Stimulated activated CD8-positive, alpha-beta memory T cell treated with anti-CD3 and anti-CD28 coated beads, Interleukin-7, amount 100 ng/mL, for 4 hours (primary cell): ENCODE measurements at regions not wholly inside any gene's neighbourhood (a gene's known extent, or its start where the extent isn't known, plus 50 kb on each side); places are given as distances from the start of the nearest gene placed in this dataset.
A peak's percentile ranks its signal among the peaks of the same experiment; 100 is the strongest.

Source experiments
- DNase-seq, 2 donors: peaks; one replicate each; pipeline ENCODE4 v3.0.0-alpha.2; 2020; ENCODE audit warnings: low read depth in 2 of 2

DNA sequence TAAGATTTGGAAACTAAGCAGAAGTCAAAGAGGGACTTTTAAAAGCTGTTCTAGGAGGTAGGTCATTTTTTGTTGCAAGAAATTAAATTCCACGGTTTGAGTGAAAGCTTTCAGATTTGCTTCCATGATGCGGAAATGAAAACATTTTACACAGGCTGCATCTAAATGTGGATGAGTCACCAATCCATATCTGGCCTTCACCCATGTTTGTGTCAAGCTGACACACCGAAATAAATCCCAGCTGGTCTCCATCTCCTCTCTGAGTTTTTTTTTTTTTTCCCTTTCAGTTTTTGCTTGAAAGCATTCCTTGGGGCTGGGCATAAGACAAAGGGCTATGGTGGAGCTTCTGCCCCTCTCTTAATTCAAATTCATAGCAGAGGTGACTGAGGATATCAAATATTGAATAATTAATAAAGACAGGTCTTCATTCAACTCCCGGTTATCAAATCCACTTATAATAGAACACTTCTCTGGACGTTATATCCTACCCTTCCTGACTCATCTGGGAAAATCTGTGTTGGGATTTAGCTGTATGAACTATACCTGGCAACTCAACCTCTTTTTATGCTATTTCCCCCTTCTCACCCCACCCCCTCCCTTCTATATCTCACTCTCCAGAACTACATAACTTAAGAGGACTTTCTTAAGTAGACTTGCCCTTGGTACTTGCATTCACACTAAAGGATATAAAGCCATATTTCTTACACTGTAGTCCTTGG lies 558.3 kb upstream of the GCFC2 start:
- no peak for DNase-seq

DNA sequence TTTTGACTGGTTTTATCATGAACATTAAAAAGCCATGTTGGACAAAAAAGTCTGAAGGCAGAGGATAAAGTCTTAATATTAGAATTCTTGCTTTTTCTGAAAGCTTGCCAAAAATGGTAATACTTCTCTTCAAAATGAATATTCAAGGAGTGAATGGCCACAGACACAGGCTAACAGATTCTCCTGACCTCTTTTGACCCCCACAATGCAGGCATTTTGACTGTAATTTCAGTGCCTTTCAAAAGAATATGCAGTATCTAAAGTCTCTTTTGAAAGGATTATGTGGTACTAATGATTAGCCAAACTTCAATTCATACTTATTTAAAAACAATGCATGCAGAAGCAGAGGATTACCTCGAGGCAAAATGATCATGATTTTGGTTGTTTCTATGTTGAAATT lies 557.8 kb upstream of the GCFC2 start:
- DNase-seq, result no peak

DNA sequence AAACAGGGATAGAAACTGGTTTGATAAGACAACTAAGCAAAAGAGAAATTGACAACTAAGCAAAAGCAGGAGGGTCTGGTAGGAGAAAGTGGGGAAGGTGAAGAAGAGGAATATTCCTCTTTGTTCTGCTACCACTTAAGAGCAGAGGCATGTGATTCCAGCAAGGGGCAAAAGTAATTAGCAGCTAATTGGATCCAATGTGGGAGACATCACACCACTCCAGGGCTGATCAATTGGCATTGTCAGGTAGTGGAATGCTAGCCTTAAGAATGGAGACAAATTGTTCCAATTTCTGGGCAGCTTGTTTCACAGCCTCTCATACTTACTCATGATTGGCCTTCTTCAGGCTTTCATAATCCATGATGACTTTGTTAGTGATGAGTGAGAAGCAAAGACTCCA lies 547.1 kb upstream of the GCFC2 start:
- no peak for DNase-seq

DNA sequence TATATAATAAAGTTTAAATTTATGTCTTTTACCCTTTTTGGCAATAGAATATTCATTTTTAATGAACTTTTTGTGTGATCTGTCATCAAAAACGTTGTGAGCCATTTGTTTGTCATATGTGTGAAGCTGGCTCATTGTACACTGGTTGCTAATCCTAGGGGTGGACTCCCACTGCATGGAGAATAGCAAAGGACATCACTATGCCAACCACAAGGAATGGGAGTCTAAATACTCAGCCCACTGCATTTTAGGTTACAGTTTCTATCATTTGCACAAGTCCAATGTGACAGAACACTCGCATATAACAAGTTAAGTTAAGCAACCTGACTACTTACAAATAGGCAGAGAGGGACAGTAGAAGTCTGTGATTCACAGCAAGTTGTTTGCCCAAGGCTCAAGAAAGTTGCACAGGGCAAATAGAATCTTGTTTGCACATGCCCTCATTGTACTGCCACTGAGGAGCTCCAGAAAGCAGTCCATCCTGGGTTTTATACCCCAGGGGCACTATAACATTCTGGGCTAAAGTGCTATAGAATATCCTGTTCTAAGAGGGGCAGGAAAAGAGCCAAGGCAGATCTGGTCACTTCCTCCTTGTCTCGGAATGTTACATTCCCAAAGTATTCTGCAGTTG lies 545.9 kb upstream of the GCFC2 start:
- no peak for DNase-seq

DNA sequence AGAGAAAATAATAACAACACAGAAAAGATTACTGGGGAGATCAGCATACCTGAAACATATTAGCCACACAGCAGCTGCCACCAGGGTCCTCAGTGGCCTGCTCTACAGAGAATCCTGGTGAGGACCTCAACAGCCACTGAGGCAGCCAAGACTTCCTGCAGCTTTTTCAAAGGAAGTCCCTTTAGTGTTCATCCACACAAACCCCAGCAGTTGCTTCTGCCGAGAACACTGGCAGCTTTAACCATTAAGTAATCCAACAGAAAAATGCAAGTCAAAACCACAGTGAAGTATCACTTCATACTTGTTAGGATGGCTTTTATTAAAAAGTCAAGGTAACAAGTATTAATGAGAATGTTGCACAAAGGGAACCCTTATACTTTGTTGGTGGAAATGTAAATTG lies 542.0 kb upstream of the GCFC2 start:
- no peak for DNase-seq

DNA sequence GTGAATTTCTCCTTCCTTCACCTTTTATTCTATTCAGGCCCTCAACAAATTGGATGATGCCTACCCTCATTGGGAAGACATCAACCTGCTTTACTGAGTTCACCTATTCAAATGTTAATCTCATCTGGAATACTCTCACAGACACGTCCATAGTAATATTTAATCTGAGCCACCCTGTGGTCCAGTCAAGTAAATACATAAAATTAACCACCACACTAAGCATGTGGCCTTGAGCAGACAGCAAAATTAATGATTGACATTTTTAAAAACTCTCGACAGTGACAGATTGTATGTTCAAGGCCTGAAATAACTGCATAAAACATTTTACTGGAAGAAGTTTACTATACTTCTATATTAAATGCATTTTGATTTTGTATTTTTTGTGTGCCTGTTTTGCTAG lies 540.6 kb upstream of the GCFC2 start:
- no peak for DNase-seq

DNA sequence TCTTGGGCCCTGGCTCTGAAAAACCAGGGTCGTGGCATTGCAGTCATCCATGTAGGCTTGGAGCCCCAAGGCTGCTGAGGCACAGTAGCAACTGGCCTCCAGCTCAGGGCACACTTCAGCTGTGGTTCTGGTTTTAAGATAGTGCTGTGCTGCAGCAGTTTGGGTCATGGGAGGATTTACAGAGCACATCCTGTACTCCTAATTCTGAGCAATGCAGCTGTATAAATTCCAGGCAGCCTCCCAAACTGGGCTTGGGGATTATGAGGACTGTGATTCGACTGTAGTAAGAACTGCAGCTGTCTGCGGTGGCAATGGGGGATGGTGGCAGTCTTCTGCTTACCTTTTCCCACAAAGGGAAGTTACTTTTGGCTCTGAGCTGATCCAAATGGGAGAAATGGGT lies 536.3 kb upstream of the GCFC2 start:
- DNase-seq, result no peak

DNA sequence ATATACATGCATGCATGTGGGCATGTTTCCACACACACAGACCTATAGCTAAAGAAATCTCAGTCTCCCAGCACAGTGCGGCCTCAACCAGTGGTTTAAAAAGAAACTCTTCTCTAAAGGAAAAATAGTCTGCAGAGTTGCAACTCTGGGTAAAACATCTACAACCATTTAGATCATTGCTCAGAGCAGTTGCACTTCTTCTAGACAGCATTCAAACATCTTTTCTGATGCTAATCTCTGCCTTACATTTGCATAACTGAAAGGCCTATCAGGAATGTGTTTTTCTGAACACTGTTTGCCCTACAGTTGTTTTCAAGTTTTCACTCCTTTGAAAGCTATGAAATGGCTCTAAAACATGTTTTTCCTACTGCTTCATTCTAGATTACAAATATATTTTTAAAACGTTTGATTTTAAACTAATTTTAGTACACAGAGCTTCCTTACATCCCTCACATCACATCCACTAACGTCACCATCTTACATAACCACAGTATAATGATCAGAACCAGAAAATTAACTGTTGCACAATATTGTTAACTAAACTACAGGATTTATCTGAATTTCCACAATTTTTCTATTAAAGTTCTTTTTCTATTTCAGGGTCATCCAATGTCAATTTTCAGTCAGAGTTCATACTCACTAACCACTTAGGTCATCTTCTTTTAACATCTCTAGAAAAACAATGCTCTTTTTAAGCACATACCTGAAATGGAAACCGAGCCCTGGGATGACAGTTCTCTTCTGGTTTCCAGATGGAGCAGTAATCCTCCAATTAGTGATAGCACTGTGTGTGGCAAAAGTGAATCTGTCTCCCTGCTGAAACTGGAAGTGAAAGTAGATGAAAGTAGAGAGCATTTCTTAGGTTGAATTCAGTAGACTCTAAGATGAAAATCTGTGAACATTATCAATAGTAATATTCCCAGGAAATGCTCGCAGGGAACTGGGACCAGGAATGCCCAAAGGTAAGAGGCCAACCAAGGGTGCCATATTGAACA lies 501.6 kb upstream of the GCFC2 start:
- DNase-seq, result no peak

DNA sequence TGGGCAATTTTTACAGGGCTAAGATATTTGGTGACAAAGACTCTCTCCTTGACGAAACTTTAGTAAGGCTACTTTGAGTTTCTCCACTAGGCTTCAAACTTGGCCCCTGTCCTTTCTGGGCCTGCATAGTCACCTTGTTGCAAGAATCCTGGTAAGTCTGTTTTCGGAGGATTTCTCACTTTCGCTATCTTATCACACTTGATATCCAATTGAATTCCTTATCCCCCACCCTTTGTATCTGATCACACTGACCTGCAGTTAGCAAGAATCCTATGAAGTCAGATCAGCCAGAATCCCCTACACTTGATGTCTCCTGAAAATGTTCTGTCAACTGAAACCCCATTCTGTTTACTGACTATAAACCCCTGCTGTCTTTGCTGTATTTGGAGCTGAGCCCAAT lies 499.8 kb upstream of the GCFC2 start:
- no peak for DNase-seq

DNA sequence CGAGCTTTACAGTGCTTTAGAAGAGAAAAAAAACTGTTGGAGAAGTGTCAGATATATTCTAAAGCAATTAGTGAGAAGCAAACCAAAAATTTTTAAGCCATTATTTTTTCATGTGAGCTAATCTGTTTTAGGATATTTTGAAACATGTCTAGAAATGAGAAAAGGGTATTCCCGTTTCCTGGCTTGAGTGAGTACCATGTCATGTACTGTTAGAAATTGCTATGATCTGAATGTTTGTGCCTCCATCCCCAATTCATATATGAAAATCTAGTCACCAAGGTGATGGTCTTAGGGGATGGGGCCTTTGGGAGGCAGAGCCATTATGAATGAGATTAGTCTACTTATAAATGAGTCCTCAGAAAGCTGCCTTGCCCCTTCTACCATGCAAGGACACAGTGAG lies 493.3 kb upstream of the GCFC2 start:
- DNase-seq, result no peak

DNA sequence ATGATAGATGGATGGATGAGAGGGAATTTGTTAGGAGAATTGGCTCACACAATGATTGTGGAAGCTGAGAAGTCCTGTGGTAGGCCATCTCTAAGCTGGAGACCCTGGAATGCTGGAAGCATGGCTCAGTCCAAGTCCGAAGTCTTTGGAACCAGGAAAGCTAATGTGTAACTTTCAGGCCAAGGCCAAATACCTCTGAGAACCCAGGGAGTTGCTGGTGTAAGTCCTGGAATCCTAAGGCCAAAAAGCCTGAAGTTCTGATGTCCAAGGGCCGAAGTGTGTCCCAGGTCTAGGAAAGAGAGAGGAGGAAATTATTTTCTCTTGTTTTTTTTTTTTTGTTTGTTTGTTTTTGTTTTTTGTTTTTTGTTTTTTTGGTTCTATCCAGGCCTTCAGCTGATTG lies 492.2 kb upstream of the GCFC2 start:
- DNase-seq, result no peak

DNA sequence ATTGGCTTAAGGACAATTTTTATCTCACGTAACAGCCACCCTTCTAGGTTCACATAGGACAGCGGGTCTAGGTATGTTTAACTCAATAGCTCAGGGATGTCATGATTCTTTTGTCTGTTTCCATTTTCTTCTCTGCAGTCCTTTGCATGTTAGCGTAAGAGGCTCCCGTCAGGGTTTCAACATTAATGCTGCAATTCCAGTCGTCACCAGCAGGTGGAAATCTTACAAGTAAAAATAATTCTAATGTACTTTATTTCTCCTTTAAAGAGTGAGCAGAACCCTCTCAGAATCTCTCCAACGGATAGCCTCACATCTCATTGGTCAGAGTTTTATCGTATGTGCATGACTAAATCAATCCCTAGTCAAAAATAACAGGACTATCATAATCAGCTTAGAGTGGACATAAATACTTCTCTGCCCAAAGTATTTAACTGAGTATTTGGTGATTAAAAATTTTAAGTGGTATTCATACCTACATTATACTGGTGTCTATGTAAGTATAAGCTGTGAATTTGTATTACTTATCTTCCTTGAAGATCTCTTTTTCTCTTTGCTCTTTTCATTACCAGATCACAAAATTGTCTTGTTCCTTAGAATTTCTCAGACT lies 487.2 kb upstream of the GCFC2 start:
- peak in 1 of 2 donors; percentile 4 for DNase-seq

DNA sequence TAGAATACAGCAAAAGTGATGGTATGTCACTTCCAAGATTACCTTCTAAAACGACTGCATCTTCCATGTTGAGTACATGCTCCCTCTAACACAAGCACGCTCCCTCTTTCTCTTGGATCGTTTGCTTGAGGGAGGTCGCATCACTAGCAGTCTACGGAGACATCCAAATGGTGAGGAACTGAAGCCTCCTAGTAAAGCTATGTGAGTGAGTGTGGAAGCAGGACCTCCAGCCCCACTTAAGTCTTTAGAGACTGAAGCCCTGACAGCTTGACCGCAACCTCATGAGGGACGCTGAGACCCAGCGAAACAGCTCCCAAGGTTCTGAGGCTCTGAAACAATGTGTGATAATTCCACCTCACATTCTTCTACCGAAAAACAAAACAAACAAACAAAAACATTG lies 486.7 kb upstream of the GCFC2 start:
- DNase-seq, result no peak

DNA sequence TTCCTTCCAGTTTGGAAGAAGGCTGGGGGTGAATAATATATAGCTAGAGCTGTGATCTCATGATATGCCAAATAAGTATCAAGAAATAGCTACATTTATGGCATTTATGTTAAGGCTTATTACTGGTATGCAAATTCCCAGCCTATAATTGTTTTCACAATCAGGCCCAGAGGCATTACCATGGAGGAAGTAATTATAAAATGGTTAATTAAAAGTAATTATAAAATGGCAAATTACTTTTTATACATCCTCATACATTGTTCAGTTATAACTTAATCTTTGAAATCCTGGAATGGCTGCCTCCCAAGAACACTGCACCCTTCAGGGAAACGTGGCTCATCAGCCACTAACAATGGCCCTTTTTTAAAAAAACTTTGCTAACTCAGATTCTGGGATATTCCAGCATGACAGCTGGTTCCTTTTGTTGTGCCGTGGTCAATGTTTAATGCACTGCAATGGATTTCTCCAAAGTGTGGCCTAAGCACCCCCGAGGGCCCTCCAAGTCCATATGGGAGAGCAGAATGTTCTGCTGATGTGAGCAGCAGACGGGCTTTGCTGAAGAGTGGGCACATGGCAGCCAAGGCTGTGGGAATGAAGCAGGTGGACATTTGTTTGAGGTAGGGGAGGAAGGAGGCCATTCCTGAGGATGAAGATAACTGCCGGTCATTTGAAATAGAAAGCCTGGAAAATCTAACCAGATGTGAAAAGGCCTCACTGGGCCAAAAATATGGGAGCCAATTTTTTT lies 483.5 kb upstream of the GCFC2 start:
- DNase-seq, result no peak

DNA sequence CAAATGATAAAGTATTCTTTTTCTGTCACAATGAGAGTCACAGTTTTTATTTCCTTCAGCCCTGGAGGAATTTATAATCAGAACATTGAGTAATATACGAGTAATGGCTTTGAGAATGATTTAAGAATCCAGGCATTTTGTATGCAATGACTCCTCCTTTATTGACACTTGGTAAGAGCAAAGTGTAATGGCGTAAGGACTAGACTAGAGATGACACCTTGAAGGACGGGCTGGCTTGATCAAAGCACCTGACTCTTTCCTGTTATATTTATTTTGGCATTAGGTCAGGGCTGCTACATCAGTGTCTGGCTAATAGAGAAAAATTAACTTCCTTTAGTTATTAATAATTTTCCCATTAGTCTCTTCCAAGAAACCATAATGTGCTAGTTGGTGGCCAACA lies 482.4 kb upstream of the GCFC2 start:
- DNase-seq, result no peak

DNA sequence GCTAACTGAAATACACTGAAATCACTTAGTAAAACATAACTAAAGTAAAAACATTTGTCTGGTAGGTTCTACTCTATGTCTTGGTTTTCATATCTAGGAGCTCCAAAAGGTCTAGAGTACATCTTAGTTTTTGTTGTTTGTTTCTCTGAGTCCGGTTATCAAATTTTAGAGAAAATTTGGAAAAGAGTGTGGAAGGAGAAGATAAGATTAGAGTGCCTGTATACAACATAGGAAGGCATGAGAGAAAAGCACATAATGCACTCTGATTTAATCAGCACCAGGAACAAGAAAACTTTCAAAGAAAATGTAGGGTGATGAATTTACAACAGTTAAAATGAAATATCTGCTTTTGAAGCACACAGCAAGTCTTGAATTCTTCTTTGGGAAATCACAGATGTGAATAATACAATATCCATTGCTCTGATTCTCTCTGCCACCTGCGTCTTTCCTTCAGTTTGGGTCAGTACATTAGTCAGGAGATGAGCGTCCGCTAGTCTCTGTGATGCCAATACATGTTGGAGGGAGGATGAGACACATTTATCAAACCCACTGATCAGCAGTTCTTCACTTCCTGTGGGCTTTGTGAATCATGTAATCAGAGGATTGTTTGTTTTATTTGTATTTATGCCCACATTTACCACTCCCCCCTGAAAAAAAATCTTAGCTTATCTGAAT lies 477.8 kb upstream of the GCFC2 start:
- DNase-seq, result no peak

DNA sequence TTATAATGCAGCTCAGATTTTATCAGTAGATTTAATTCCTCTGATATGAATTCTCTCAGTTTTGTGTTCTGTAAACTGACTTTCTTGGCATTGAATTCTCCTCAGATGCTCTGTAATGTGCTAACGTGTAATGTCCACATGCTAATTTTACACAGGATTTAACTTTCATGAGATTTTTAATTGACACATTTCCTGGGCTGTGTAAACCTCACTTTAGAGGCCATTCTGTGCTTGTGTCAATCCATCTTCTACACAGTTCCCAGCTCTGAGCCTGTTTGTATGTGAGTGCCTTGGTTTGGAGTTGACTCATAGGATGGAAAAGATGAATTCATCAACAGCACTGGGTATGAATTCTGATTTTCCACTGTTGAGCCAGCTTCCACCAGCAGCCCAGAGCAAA lies 476.7 kb upstream of the GCFC2 start:
- no peak for DNase-seq

DNA sequence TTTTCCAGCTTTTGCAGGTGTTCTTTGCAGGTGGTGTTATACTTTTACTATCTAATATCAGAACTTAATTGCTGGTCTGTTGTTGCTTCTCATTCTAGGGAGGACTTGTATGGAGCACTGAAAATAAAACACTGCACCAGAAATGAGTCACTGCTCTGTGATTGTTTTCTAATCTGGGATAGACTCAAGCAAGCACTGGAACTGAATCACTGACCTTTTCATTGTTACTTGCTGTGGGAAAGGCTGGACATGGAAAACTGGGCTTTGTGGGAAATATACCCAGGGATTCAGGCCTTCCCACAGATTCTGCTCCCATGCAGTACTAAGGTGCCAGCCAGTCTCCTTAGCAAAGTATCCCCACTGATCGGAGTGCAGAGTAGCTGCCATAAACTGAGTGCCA lies 470.0 kb upstream of the GCFC2 start:
- DNase-seq, result no peak

DNA sequence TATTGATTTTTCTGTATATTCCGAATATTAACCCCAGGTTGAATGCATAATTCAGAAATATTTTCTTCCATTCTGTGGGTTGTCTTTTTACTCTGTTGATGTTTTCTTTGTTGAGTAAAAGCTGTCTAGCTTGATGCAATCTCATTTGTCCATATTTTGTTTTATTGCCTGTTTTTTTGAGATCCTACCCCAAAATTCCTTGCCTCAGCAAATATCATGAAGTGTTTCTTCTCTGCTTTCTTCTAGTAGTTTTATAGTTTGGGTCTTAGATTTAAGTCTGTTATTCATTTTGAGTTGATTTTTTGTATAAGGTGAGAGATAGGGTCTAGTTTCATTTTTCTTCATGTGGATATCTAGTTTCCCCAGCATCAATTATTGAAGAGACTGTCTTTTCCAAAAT lies 467.9 kb upstream of the GCFC2 start:
- no peak for DNase-seq

DNA sequence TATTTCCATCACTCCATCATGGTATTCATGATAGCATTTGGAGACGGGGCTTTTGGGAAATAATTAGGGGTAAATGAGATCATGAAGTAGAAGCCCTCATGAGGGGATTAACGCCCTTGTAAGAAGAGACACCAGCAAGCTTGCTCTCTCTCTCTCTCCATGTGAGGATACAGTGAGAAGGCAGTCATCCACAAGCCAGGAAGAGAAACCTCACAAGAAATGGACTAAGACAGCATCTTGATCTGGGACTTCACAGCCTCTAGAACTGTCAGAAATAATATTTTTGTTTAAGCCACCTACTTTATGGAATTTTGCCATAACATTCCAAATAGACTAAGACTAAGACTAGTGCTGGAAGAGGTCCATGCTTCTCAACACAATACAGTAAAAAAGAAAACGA lies 464.6 kb upstream of the GCFC2 start:
- no peak for DNase-seq

DNA sequence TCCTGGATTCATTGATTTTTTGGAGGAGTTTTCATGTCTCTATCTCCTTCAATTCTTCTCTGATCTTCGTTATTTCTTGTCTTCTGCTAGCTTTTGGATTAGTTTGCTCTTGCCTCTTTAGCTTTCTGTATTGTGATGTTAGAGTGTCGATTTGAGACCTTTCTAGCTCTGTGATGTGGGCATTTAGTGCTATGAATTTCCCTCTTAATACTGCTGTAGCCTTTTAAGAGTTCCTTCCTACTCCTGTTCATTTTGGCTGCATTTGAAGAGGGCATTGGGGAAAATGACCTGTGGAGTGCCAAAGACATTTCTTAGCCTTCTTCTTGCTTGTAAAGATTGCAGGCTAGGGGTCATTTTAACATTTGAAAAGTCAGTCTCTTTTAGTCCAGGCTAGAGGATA lies 463.8 kb upstream of the GCFC2 start:
- no peak for DNase-seq
